Suprapubic skin (tissue), 3 donors: ENCODE measurements at regions not wholly inside any gene's neighbourhood (a gene's known extent, or its start where the extent isn't known, plus 50 kb on each side); places are given as distances from the start of the nearest gene placed in this dataset.

Experiments
- CTCF ChIP-seq, 2 donors: fragments of 200-600 bp in 1 of 2; fragments of 450-650 bp in 1 of 2; sonication (generic) in 1 of 2; IDR thresholded peaks; one replicate each; pipeline ENCODE4 v1.5.1; 2016 to 2019; ENCODE audit warnings: antibody characterized with exemption in 2 of 2, mild to moderate bottlenecking in 1 of 2, moderate library complexity in 1 of 2
- POLR2A ChIP-seq, 2 donors: fragments of 450-650 bp; IDR thresholded peaks; one replicate each; pipeline ENCODE4 v1.6.1; 2017; ENCODE audit warnings: antibody characterized with exemption in 2 of 2, mild to moderate bottlenecking in 2 of 2, moderate library complexity in 2 of 2

- TF ChIP-seq CTCF (IDR thresholded peaks at IDR 0.05), result no peak
- no peak for TF ChIP-seq POLR2A (IDR thresholded peaks at IDR 0.05)
Observed at GRCh38 chr5:4422247-4422646, 717.9 kb upstream of the ADAMTS16 start.
